Kidney capillary endothelial cell (primary cell): ENCODE measurements at regions not wholly inside any gene's neighbourhood (a gene's known extent, or its start where the extent isn't known, plus 50 kb on each side); places are given as distances from the start of the nearest gene placed in this dataset.
"Not testable (repeated sequence)": the region's sequence is repeated elsewhere in the genome, so short reads cannot be mapped to it uniquely, and the experiment has no call there.

Experiments
- DNase-seq: peaks from one replicate; pipeline ENCODE4 v3.0.0-alpha.2; 2018; ENCODE audit warnings: low spot score

- no peak for DNase-seq
Measured at GRCh38 chr12:75795125-75795524, 236.5 kb downstream of the PHLDA1 start.

GRCh38 chr12:75792687-75793086 lies 238.9 kb downstream of the PHLDA1 start:
- no peak for DNase-seq

GRCh38 chr12:75790219-75790618 lies 241.4 kb downstream of the PHLDA1 start:
- DNase-seq = no peak

GRCh38 chr12:75787146-75787545 lies 244.4 kb downstream of the PHLDA1 start:
- DNase-seq = not testable (repeated sequence)

GRCh38 chr12:75786070-75786469 lies 245.5 kb downstream of the PHLDA1 start:
- DNase-seq = no peak

GRCh38 chr12:75784591-75784990 lies 247.0 kb downstream of the PHLDA1 start:
- no peak for DNase-seq

GRCh38 chr12:75783093-75783877 lies 248.3 kb downstream of the PHLDA1 start:
- DNase-seq = no peak

GRCh38 chr12:75782069-75782581 lies 249.5 kb downstream of the PHLDA1 start:
- no peak for DNase-seq

- DNase-seq = peak; percentile 67
Measured at GRCh38 chr12:75781532-75782046, 250.0 kb downstream of the PHLDA1 start.

GRCh38 chr12:75779891-75780496 lies 251.6 kb downstream of the PHLDA1 start:
- peak; percentile 38 for DNase-seq

- no peak for DNase-seq
Measured at GRCh38 chr12:75774261-75775052, 257.1 kb downstream of the PHLDA1 start.

- DNase-seq = peak; percentile 63
Measured at GRCh38 chr12:75773377-75773776, 258.2 kb downstream of the PHLDA1 start.

GRCh38 chr12:75771023-75771422 lies 259.6 kb upstream of the KRR1 start:
- no peak for DNase-seq

- DNase-seq = no peak
Measured at GRCh38 chr12:75767957-75768356, 256.5 kb upstream of the KRR1 start.

- DNase-seq = peak; percentile 52
Measured at GRCh38 chr12:75766263-75767160, 255.1 kb upstream of the KRR1 start.

GRCh38 chr12:75765170-75766059 lies 254.0 kb upstream of the KRR1 start:
- DNase-seq = no peak

GRCh38 chr12:75764091-75764841 lies 252.9 kb upstream of the KRR1 start:
- DNase-seq = no peak

GRCh38 chr12:75760573-75761294 lies 249.3 kb upstream of the KRR1 start:
- no peak for DNase-seq
